Fibroblast of villous mesenchyme (primary cell): ENCODE measurements at regions not wholly inside any gene's neighbourhood (a gene's known extent, or its start where the extent isn't known, plus 50 kb on each side); places are given as distances from the start of the nearest gene placed in this dataset.
"Not testable (repeated sequence)": the region's sequence is repeated elsewhere in the genome, so short reads cannot be mapped to it uniquely, and the experiment has no call there.

Experiments used
- DNase-seq: peaks from one replicate; pipeline ENCODE4 v3.0.0-alpha.2; 2010; ENCODE audit warnings: low read depth
- H3K4me3 ChIP-seq: 2 replicates; pipeline ENCODE4 v1.5.1; 2011; ENCODE audit warnings: low read depth, mild to moderate bottlenecking, low read length
- TF ChIP-seq, protein P1 (sequence below): IDR thresholded peaks from 2 replicates; pipeline ENCODE4 v1.5.1; 2012; ENCODE audit warnings: low read depth, mild to moderate bottlenecking, low read length; ENCODE audit not compliant: insufficient read depth

- TF ChIP-seq, protein P1, sequence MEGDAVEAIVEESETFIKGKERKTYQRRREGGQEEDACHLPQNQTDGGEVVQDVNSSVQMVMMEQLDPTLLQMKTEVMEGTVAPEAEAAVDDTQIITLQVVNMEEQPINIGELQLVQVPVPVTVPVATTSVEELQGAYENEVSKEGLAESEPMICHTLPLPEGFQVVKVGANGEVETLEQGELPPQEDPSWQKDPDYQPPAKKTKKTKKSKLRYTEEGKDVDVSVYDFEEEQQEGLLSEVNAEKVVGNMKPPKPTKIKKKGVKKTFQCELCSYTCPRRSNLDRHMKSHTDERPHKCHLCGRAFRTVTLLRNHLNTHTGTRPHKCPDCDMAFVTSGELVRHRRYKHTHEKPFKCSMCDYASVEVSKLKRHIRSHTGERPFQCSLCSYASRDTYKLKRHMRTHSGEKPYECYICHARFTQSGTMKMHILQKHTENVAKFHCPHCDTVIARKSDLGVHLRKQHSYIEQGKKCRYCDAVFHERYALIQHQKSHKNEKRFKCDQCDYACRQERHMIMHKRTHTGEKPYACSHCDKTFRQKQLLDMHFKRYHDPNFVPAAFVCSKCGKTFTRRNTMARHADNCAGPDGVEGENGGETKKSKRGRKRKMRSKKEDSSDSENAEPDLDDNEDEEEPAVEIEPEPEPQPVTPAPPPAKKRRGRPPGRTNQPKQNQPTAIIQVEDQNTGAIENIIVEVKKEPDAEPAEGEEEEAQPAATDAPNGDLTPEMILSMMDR = no peak
- H3K4me3 ChIP-seq = no peak overlapping the region
- DNase-seq = no peak
Measured at GRCh38 chr13:50396001-50396400, 380.8 kb downstream of the KCNRG start.

GRCh38 chr13:50396618-50397017, 381.4 kb downstream of the KCNRG start:
- DNase-seq, H3K4me3 ChIP-seq: not testable (repeated sequence)

DNA sequence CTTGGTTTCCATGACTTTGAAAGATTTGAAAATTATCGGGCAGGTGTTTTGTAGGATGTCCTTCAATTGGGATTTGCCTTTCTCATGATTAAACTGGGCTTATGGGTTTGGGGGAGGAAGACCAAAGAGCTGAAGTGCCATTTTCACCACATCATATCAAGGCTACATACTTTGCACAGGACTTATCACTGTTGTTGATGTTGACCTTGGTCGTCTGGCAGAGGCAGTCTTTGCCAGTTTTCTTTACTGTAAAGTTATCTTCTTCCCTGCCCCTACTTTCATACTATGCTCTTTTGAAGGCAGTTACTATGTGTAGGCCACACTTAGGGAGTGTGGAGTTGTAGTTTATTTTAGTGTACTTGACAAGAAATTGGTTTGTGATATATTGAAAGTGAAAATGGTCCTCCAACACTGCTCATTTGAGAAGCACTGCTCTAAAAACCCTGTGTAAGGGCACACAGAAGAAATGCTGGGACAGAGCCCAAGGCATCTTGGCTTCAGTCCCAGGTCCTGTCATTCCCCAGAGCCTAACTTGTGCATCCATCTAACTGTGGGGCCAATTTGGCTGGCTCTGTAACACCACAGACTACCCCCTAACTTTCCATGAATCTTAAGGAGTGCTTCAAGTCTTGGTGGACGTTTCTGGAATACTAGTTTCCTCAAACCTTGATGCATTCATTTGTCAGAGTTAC, 384.9 kb downstream of the KCNRG start:
- no peak overlapping the region for H3K4me3 ChIP-seq
- no peak for DNase-seq
- TF ChIP-seq, protein P1 = no peak

GRCh38 chr13:50401049-50401505, 385.8 kb downstream of the KCNRG start:
- H3K4me3 ChIP-seq = no peak overlapping the region
- TF ChIP-seq, protein P1 = no peak
- DNase-seq = peak; percentile 47

DNA sequence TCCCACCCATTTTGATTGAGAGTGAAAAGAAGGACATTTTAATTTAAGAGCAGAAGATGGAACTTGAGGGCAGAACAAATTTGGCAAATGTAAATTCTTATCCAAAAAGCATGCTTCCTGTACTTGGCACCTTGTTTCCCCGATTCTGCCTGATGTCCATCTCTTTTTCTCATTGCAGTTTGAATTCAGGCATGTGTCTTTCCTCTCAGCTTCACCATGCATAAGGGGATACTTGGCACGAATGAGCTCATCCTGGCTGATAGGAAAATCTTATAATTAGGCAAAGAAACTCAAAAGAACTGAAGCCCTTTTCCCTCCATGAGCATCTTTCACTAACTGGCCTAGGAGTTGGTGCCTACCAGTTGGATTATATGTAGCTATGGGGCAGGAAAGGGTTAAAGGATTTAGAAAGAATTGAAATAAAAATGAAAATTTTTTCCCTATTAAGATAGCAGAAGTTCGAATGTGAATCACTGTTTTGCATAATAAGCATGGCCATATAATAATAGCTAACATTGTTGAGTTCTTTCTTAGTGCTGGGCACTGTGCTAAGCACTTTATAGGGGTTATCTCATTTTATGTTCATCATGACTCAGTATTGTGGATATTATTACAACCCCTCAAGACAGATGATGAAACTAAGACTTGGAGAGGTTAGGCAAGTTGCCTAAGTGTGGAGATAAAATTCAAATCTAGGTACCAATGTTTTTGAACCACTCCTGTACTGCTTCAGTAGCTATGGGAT, 386.6 kb downstream of the KCNRG start:
- TF ChIP-seq, protein P1 = no peak
- H3K4me3 ChIP-seq = no peak overlapping the region
- DNase-seq = peak; percentile 72

DNA sequence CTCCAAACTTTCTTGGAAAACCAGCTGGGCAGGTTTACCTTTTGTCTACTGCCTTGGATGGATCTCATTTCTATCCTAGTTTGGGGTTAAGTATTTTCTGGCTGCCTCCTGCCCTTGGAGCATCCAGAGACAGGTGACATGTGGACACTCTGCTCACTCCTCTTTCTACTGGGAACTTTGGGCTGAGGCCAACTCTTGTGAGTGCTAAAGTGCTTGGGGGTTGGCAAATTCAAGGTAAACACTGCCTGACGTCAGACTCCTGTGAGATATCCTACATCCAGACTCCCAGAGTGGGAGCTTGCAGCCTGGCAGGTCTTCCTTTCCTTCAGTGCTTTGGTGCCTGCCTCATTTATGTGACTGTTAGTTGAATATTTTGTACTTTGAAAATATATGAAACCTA, 388.1 kb downstream of the KCNRG start:
- no peak for DNase-seq
- H3K4me3 ChIP-seq = no peak overlapping the region
- TF ChIP-seq, protein P1 = no peak

DNA sequence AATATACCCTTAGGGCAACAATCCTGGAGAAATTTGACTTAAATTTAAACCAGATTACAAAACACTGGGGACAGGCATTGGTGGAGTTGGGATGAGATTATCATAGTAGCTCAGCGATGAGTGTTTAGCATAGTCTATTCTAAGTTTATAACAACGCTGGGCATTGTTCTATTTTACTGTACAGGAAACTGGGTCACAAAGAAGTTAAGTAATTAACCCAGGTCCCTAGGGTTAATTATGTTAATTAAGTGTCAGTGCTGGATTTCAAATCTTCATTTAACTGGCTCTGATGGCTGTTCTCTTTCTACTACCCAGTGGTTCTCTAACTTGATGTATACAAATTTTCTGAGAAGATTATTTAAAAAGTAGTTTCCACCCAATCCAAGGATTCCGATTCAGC, 388.9 kb downstream of the KCNRG start:
- H3K4me3 ChIP-seq = no peak overlapping the region
- TF ChIP-seq, protein P1 = no peak
- no peak for DNase-seq
